HG03097 (cell line): ENCODE measurements at regions not wholly inside any gene's neighbourhood (a gene's known extent, or its start where the extent isn't known, plus 50 kb on each side); places are given as distances from the start of the nearest gene placed in this dataset.
"Not testable (repeated sequence)": the region's sequence is repeated elsewhere in the genome, so short reads cannot be mapped to it uniquely, and the experiment has no call there.

Source experiments
- ATAC-seq: cut with Tn5 transposase; IDR thresholded peaks from one replicate; pipeline ENCODE4 v1.9.1; 2021; ENCODE audit not compliant: unreplicated experiment, low FRiP score

GRCh38 chr14:105723271-105723670 is 196.9 kb downstream of the TMEM121 start:
- not testable (repeated sequence) for ATAC-seq

GRCh38 chr14:105723776-105724175 is 197.4 kb downstream of the TMEM121 start:
- not testable (repeated sequence) for ATAC-seq

- not testable (repeated sequence) for ATAC-seq
Observed at GRCh38 chr14:105729825-105730368, 203.5 kb downstream of the TMEM121 start.

GRCh38 chr14:105730731-105731130 is 204.3 kb downstream of the TMEM121 start:
- not testable (repeated sequence) for ATAC-seq

DNA sequence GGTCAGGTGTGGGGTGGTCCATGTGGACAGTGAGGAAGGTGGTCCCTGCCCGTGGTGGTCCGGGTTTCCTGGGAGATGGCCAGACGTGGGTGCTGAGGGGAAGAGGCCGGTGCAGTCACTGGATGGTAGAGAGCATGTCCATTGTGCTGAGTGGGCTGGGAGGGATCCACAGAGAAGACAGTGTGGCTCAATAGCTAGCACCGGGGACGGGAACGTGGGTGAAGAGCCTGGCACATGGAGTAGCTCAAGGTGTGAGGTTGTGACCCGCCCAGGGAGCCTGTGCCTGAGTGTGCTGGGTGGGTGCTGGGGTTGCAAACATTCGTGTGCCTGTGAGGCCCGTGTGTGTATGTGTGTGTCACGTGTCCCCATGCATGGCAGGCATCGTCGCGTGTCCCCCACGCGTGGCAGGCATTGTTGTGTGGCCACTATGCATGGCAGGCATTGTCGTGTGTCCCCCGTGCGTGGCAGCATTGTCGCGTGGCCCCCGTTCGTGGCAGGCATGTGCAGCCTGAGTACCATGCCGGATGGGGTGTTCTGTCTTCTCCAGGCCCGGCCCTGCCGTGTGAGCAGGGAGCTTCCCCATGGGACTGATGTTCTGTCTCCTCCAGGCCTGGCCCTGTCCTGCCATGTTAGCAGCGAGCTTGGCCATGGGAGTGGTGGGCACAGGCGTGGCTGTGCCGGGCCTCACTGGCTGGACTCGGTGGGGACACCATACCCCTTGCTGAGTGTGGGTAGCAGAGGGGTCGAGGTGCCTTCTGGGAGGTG is 205.0 kb downstream of the TMEM121 start:
- ATAC-seq = not testable (repeated sequence)

GRCh38 chr14:105733081-105734065 is 207.0 kb downstream of the TMEM121 start:
- no peak for ATAC-seq

DNA sequence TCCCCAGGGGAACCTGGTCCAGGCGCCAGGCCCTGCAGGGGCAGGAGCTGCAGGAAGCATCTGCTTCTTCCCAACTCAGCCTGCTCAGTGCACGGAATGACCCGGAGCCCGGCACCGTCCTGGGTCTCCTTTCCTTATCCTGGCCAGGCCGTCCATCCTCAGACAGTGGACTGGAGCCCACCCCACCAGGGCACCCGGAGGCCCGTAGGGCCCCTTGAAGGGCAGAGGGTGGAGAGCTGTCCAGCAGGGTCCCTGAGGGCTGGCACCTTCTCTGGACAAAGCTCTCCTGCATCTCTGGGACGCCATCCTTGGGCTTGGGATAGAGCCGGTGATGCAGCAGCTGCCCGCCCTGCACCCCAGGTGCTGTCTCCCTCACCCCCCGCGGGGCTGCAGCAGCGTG is 207.9 kb downstream of the TMEM121 start:
- ATAC-seq = not testable (repeated sequence)

DNA sequence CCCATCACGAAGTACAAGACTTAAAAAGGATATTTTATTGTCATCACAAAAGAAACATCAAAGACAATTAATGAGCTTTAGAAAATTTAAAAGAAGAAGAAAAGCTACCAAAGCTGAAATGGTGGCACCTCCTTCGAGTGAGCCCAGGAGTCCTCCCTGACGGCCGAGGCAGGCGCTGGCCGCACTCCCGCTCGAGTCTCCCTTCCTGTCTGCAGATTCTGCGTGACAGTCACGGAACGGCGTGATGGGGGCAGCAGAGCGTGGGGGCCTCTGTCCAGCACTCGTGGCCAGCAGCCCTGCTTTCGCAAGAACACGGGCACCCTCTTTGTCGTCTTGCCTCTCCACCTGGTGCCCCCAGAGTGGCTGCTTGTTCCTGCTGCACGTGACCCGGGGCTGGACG is 209.9 kb downstream of the TMEM121 start:
- ATAC-seq = not testable (repeated sequence)

- ATAC-seq = no peak
Observed at GRCh38 chr14:105737504-105738246, 211.3 kb downstream of the TMEM121 start.

- ATAC-seq = no peak
Observed at GRCh38 chr14:105738638-105739037, 212.3 kb downstream of the TMEM121 start.

DNA sequence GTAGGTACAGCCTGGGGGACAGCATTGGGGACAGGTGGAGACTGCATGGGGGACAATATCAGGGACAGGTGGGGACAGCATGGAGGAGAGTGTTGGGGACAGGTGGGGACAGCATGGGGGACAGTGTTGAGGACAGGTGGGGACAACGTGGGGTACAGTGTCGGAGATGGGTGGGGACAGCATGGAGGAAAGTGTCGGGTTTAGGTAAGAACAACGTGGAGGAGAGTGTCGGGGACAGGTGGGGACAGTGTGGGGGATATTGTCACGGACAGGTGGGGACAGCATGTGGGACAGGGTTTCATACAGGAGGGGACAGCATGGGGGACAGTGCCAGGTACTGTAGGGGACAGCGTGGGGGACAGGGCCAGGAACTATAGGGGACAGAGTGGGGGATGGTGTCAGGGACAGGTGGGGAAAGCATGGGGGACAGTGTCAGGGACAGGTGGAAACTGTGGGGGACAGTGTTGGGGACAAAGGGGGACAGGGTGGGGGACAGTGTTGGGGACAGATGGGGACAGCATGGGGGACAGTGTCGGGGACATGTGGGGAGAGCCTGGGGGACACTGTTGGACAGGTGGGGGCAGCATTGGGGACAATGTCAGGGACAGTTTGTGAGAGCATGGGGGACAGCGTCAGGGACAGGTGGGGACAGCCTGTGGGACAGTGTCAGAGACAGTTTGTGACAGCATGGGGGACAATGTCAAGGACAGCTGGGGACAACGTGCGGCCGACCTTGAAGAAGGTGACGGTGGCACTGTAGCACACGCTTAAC is 213.1 kb downstream of the TMEM121 start:
- ATAC-seq = no peak

DNA sequence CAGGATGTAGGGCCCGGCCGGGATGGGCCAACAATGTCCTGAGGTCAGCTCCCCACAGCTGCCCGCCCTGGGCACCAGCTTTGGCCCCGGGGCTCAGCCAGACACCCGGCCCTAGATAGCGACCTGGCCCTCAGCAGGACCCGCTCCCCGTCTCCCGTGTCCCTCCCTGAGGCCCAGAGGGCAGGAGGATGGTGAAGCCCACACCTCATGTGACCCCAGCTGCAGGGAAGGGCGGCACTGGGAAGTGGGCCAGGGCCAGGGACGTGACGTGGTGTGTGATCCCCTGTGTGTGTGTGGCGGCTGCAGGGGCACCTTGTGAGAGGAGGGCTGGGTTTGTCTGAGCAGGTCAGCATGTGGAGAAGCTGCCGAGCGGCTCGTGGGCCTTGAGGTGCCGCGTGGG is 213.9 kb downstream of the TMEM121 start:
- ATAC-seq = not testable (repeated sequence)

DNA sequence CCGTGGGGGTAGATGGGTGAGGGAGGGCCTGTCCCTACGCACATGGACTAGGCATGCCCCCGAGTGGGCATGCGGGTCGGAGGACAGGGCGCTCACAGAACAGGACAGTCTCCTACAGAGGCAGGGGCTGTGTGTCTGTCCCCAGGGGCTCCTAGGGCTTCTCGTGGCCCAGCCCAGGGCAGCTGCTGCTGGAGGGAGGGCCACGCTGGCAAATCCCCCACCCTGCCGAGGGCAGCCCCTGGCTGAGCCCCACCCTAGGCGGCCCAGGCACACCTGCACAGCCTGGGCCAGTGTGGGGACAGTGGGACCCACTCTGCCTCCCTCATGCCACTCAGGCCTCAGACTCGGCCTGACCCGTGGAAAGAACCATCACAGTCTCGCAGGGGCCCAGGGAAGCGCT is 214.6 kb downstream of the TMEM121 start:
- ATAC-seq = not testable (repeated sequence)

GRCh38 chr14:105741707-105742530 is 215.5 kb downstream of the TMEM121 start:
- not testable (repeated sequence) for ATAC-seq

DNA sequence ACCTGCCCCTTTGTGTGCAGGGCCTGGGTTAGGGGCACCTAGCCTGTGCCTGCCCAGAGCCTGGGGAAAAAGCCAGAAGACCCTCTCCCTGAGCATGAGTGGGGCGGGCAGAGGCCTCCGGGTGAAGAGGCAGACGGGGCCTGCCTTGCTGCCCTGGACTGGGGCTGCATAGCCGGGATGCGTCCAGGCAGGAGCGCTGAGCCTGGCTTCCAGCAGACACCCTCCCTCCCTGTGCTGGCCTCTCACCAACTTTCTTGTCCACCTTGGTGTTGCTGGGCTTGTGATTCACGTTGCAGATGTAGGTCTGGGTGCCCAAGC is 216.1 kb downstream of the TMEM121 start:
- ATAC-seq = no peak

DNA sequence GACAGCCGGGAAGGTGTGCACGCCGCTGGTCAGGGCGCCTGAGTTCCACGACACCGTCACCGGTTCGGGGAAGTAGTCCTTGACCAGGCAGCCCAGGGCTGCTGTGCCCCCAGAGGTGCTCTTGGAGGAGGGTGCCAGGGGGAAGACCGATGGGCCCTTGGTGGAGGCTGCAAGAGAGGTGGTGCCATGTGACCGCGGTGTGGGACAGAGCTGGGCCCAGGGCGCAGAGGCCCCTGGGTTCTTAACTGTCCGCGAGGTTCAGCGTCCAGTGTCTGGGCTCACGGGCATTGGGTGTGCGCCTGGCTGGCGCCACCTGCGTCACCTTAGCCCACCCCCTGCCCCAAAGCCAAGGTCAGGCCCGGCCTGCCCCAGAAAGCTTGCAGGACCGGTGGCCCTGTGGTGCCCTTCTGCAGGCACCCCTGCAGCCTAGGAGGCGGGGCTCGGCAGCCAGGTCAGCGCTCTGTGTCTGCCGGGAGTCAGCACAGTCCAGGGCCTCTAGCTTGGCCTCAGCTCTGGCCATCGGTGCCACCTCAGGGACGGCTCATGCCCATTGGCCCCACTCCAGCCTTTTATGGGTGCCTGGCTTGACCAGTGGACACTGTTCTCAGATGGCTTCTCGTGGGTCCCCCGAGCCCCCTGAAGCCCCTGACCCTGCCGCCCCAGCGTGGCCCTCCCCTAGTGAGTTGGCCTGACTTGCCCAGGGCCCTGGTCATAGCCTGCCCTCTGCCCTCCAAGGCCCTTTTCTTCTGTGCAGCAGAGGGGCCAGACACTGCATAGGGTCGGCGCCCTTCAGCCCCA is 216.7 kb downstream of the TMEM121 start:
- not testable (repeated sequence) for ATAC-seq

DNA sequence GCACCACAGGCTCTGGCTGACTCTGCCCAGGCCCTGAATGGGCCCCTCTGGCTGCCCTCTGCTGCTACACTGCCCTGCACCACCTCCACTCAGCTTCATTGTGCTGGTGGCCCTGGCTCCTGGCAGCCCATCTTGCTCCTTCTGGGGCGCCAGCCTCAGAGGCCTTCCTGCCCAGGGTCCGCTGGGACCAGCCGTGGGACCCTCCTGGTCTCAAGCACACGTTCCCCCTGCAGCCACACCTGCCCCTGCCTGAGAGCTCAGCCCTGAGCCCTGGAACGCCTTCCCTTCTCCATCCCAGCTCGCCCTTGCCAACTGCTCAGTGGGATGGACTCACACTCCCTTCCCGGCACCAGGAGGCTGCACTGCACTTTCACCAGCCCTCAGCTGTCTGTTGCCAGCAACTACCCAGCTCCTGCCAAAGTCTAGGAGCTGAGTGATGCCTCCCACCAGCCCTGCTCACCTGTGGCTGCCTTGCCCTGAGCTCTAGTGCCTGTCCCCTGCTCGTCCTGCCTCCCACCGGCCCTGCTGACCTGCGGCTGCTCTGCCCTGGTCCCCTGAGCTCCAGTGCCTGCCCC is 217.9 kb downstream of the TMEM121 start:
- not testable (repeated sequence) for ATAC-seq
